Transverse colon (tissue), 3 donors: ENCODE measurements at regions not wholly inside any gene's neighbourhood (a gene's known extent, or its start where the extent isn't known, plus 50 kb on each side); places are given as distances from the start of the nearest gene placed in this dataset.

Experiments
- CTCF ChIP-seq, 5 experiments: fragments of 200-600 bp in 3 of 5; fragments of 450-650 bp in 2 of 5; sonication (generic) in 3 of 5; IDR thresholded peaks; 1 replicate in 2 of 5; 2 replicates in 3 of 5; pipeline ENCODE4 v1.5.1; 2016 to 2017; ENCODE audit warnings: antibody characterized with exemption in 5 of 5, inconsistent platforms in 3 of 5, mild to moderate bottlenecking in 2 of 5, moderate library complexity in 1 of 5
- EP300 ChIP-seq: sonication (generic); formaldehyde crosslinking; IDR thresholded peaks from one replicate; pipeline ENCODE4 v1.6.1; 2017; ENCODE audit warnings: antibody characterized with exemption, low read depth

DNA sequence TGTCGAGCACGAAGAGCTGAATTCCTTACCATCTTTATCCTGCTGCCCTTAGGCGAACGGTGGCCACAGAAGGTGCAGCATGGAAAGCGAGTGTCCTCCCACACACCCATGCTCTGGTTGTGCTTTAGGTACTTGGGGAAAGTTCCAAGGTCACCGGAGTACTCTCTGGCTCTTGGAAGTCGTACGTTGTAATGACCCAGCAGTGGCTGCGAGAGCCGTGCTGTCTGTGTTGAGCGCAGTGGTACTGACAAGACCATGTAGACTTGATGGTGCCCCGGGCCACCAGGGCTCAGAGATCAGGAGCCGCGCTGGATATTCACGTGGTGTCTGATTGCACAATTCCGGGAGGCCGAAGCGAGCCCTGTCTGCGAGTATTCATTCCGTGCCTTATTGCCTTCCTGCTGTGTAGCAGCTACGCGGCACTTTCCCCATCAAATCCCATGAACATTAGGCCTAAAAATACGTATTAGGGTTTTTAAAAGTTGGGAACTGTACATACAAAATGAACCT is 222.0 kb downstream of the ZNF516 start:
- TF ChIP-seq CTCF (IDR thresholded peaks at IDR 0.05) (no peak), EP300 (no peak)
